HG02678 (cell line): ENCODE measurements at regions not wholly inside any gene's neighbourhood (a gene's known extent, or its start where the extent isn't known, plus 50 kb on each side); places are given as distances from the start of the nearest gene placed in this dataset.

Source experiments
- ATAC-seq: cut with Tn5 transposase; IDR thresholded peaks from one replicate; pipeline ENCODE4 v1.9.1; 2021; ENCODE audit warnings: mild to moderate bottlenecking, moderate library complexity; ENCODE audit not compliant: unreplicated experiment

DNA sequence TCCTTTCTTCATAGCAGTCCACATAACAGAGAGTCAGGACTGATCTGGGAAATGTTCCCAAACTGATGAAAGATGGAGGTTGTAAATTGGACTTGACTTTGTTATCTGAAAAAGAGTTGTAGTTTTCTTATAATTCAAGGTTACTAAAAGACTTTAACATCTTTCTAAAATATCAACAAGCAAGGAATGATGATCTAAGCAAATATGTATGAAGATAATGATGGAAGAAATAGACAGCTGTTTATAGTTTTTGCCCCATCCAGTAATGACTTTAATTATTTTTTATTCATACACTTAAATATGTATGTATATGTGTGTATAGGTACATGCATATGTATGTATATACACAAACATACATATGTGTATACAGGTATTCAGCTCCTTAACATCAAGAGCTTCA, 411.1 kb upstream of the SPOCK3 start:
- no peak for ATAC-seq

GRCh38 chr4:167652267-167652666, 418.0 kb upstream of the SPOCK3 start:
- no peak for ATAC-seq

DNA sequence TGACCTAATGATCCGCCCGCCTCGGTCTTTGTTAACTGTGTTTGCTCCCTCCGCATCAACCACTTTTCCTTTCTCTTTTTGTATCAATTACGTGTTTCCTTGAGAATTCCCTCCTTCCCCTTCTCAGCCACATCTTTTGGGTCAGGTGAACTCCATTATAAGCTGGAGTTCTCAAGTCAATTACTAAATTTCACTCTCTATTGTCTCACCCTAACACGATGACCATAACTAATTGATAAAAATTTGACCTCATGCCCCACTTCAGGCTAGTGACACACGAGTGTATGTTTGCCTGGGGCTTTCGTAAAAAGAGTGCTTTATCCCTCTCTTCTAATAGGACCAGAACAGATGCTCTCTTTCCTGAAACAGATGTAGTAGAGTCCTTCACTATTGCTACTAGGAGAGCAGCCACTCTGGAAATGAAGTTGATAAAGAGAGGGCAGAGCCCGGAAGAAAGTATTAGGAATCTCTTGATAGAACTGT, 403.6 kb upstream of the ANXA10 start:
- ATAC-seq = no peak

DNA sequence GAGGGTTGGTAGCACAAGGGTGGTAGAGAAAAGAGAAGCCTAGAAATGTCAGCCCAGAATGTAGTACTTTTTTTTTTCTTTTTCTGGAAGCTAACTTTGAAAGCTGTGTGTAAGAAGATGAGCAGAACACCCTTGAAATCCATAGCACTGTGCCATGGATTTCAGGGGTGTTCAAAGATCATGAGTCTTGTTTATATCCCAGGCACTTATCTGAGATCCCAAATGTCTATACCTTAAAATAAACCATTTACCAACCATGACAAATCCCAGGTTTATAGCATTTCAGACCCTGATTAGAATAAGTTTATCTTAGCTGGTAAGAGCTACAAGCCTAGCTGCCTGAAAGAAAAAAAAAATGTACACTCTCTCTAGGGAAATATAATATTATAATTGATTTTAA, 389.9 kb upstream of the ANXA10 start:
- no peak for ATAC-seq

GRCh38 chr4:167711517-167711916, 380.8 kb upstream of the ANXA10 start:
- no peak for ATAC-seq

DNA sequence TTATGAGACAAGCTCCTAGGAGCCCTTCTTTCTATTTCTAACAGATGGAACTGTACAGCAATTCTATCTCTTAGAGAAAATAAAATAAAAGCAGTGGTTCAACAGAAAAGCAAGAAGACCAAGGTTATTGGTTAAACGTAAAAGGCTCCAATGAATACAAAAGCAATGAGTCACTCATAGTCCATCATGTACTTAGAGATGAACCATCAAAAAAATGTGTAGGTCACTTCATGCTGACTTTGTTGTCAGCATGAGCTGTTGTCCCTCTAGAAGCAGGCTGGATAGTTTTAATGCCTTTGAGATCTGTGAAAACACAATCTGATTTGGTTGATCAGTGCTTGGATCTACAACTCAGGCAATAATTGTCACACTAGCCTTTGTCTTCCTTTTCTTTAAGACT, 378.6 kb upstream of the ANXA10 start:
- no peak for ATAC-seq

- ATAC-seq = no peak
Measured at GRCh38 chr4:167715176-167715575, 377.2 kb upstream of the ANXA10 start.

DNA sequence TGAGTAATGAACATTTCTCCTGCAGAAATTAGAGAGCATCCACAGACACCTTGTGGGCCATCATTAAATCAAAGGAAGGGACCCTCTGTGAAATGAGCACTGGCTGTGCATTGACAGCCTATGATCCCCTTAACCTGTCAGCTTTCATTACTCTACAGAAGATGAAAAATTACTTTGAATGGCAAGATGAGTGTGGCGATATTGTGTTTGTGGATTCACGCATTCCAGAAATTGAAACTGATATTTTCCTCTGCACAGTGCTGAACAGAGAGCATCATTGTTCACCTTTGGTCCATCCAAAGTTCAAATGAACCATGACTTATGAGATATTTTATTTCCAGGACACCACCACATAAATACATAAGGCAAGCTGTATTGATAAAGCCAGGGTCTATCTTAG, 374.8 kb upstream of the ANXA10 start:
- ATAC-seq = no peak

GRCh38 chr4:167721617-167722486, 370.5 kb upstream of the ANXA10 start:
- ATAC-seq = no peak

GRCh38 chr4:167722487-167722808, 369.9 kb upstream of the ANXA10 start:
- ATAC-seq = no peak

- no peak for ATAC-seq
Measured at GRCh38 chr4:167724941-167725340, 367.4 kb upstream of the ANXA10 start.

GRCh38 chr4:167730769-167731168, 361.6 kb upstream of the ANXA10 start:
- ATAC-seq = no peak

DNA sequence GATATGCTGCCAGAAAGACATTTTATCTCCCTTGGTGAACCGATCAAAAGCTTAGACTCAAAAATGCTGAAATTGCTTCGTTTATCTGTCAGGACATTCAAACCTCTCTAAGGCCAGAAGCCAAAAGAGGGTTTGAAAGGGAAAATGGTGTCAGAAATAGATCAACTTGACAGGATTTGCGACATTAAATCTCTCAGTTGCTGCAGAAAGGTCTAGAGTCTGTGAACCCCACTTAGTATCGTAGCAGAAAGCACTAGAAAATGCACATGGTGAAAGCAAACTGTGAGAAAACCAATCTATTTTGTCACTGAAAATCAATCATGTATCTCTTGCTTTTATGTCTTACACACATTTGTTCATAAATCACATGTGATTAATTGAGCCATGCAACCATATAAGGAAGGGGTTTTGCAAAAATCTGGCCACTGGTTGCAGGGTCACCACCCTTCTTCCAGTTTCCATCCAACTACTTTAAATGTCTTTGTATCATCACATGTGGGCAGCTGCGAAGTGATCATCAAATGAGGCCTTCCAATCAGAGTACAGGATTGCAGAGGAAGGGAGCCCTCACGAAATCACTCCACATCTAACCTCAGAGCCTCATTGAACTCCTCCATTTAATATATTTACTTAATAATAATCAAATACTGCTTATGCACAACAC, 347.2 kb upstream of the ANXA10 start:
- ATAC-seq = no peak

- no peak for ATAC-seq
Measured at GRCh38 chr4:167767281-167767680, 325.1 kb upstream of the ANXA10 start.

- ATAC-seq = no peak
Measured at GRCh38 chr4:167774646-167775045, 317.7 kb upstream of the ANXA10 start.

DNA sequence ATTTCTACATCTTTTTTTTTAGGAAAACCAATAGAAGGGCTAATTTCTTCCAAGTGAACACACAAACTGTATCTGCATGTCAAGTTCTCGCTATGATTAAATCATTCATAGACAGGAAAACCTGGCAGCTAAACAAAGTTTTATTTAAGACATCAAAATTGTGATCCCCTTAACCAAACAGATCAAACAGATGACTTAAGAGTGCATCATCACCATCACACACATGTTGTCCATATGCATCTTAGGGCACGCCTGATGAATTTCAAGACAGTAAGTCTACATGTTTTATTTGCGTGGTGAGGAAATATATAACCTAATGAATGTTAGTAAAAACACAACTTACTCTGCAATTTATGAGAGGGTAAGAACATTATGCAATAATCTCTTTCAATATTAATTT, 317.0 kb upstream of the ANXA10 start:
- no peak for ATAC-seq

GRCh38 chr4:167779280-167779679, 313.1 kb upstream of the ANXA10 start:
- ATAC-seq = no peak

DNA sequence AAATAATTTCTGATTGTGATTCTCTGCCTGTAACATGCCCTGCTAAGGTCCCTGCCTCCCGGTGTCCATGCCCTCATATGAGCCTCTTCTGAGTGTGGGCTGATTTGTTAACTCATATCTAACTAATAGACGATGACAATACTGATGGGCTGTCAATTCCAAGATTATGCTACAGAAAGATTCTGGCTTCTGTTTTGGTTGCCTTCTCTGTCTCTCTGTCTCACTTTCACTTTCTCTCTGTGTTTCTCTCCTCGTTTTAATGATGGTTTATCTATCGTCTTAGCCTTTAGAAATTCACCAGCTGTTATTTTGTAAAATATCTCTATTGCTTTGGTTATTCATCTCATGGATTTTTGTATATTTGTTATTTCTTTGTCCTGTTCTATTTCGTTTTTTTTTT, 312.5 kb upstream of the ANXA10 start:
- ATAC-seq = no peak

DNA sequence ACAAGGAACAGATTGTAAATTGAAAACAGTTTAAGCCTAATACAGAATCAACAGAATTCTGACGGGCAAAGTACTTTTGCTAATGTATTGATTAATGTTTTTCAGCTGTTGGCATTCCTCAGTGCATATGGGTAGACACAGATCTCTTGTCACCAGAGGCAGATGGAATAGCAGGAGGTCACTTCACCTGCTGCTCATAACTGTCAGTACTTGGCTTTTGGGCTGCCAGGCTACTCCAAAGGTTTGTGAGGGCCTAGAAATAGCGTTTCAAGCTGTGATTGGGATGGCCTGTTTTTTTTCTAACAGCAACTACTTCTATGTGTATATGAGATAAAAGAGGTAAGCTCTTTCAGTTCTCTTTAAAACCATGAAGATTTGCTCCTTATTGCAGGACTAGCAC, 307.5 kb upstream of the ANXA10 start:
- no peak for ATAC-seq

DNA sequence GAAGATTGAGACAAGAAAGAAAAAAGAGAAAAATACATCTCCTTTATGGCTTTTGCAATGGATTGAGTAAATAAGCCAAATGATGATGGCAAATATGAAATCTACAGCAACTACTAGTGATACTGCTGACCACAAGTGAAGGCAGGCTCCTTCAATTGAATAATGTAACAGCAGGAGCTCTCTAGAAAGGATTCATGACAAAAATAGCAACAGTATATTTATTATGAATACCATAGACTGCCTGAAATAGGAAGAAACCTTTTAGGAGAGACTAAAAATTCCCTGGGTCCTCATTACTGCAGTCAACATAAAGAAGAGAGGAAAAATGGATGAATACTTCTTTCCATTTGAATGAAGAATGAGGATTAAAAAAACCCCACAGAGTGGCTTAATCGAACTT, 306.8 kb upstream of the ANXA10 start:
- ATAC-seq = no peak

DNA sequence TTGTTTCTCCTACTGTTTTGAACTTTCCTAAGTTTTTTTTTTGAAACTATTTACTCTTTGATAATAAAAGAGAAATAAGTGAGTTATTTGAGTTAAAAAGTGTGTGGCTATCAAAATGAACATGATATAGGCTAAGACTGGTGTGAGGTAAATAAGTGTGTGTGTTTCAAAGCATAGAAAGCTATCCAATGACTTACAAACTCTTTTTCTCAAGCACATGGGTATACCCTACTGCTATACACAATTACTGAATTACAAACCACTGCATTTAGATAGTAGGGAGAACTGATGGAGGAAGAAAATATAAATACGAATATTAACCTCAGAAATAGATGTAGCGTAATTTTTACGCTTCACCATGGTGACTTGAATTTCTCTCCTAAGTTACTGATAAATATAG, 305.8 kb upstream of the ANXA10 start:
- no peak for ATAC-seq

DNA sequence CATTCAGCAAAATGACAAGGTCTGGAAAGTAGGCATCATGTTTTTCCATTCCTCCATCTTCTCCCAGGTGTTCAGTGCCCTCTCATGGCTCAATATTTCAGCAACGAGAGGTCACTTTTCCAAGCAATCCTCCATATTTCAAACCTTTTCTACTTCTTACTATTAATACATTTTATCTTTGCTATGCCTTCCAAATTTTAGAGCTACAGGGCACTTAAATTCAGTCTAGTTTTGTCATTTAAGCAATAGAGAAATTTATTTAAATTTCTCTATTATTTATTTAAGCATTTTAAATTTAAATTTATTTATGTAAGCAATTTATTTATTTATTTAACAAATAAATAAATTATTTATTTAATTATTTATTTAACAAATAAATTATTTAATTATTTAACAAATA, 305.1 kb upstream of the ANXA10 start:
- no peak for ATAC-seq
